Karpas-422 (cell line): ENCODE measurements at regions not wholly inside any gene's neighbourhood (a gene's known extent, or its start where the extent isn't known, plus 50 kb on each side); places are given as distances from the start of the nearest gene placed in this dataset.

Experiments
- DNase-seq: peaks from one replicate; pipeline ENCODE4 v3.0.0-alpha.2; 2015
- H2AFZ ChIP-seq: fragments of 200-600 bp; sonication (generic); 2 replicates; pipeline ENCODE4 v1.6.1; 2014; ENCODE audit warnings: antibody characterized with exemption, low read length, mixed read lengths
- H3K27ac ChIP-seq: fragments of 200-600 bp; sonication (generic); 2 replicates; pipeline ENCODE4 v1.5.1; 2014; ENCODE audit warnings: mild to moderate bottlenecking, low read length, moderate library complexity
- H3K27me3 ChIP-seq: fragments of 200-600 bp; sonication (generic); 2 replicates; pipeline ENCODE4 v1.6.1; 2014; ENCODE audit warnings: low read length, mixed read lengths
- H3K36me3 ChIP-seq: fragments of 200-600 bp; sonication (generic); 2 replicates; pipeline ENCODE4 v1.6.1; 2014; ENCODE audit warnings: low read length, mixed read lengths; ENCODE audit not compliant: insufficient read depth
- H3K4me1 ChIP-seq: fragments of 200-600 bp; sonication (generic); 2 replicates; pipeline ENCODE4 v1.6.1; 2014; ENCODE audit warnings: mild to moderate bottlenecking, low read length, mixed read lengths
- H3K4me2 ChIP-seq: fragments of 200-600 bp; sonication (generic); 2 replicates; pipeline ENCODE4 v1.6.1; 2014; ENCODE audit warnings: low read length, low read depth, mild to moderate bottlenecking; ENCODE audit not compliant: poor library complexity, severe bottlenecking
- H3K4me3 ChIP-seq: fragments of 200-600 bp; sonication (generic); 2 replicates; pipeline ENCODE4 v1.5.1; 2014; ENCODE audit warnings: mild to moderate bottlenecking, antibody characterized with exemption, low read length, mixed read lengths
- H3K79me2 ChIP-seq: fragments of 200-600 bp; sonication (generic); 2 replicates; pipeline ENCODE4 v1.6.1; 2014; ENCODE audit warnings: mild to moderate bottlenecking, low read length, mixed read lengths
- H3K9ac ChIP-seq: fragments of 200-600 bp; sonication (generic); 2 replicates; pipeline ENCODE4 v1.6.0; 2014; ENCODE audit warnings: low read length
- H3K9me2 ChIP-seq: fragments of 200-600 bp; sonication (generic), shearing (Covaris generic); replicated peaks from 2 replicates; pipeline ENCODE4 v1.6.0; 2014; ENCODE audit warnings: mild to moderate bottlenecking, low read length, moderate library complexity; ENCODE audit not compliant: insufficient read depth
- H3K9me3 ChIP-seq: fragments of 300-700, 200-600 bp; sonication (generic); 2 replicates; pipeline ENCODE4 v1.6.1; 2014; ENCODE audit warnings: low read length, mixed read lengths
- H4K20me1 ChIP-seq: fragments of 200-600 bp; sonication (generic); 2 replicates; pipeline ENCODE4 v1.6.1; 2014; ENCODE audit warnings: mild to moderate bottlenecking, antibody characterized with exemption, low read length, low read depth; ENCODE audit not compliant: insufficient read depth

GRCh38 chr6:1037430-1038202 lies 274.3 kb upstream of the FOXQ1 start:
- H3K4me2 ChIP-seq, result no peak overlapping the region
- H3K9me3 ChIP-seq, result no peaks in the 10 kb centered on the region
- DNase-seq, result no peak
- H3K79me2 ChIP-seq, result no peaks in the 10 kb centered on the region
- no peak overlapping the region for H2AFZ ChIP-seq
- H4K20me1 ChIP-seq, result no peaks in the 10 kb centered on the region
- no peaks in the 10 kb centered on the region for H3K4me1 ChIP-seq
- no peak overlapping the region for H3K4me3 ChIP-seq
- no peaks in the 10 kb centered on the region for H3K27me3 ChIP-seq
- no peaks in the 10 kb centered on the region for H3K36me3 ChIP-seq
- no peaks in the 10 kb centered on the region for H3K9me2 ChIP-seq
- H3K27ac ChIP-seq, result no peak overlapping the region
- no peak overlapping the region for H3K9ac ChIP-seq

- Histone ChIP-seq H3K9ac (no peak overlapping the region), H3K27ac (no peak overlapping the region), H3K4me3 (no peak overlapping the region), H3K4me2 (no peak overlapping the region), H4K20me1 (no peaks in the 10 kb centered on the region), H3K9me2 (no peaks in the 10 kb centered on the region), H3K79me2 (no peaks in the 10 kb centered on the region), H3K36me3 (no peaks in the 10 kb centered on the region), H3K9me3 (no peaks in the 10 kb centered on the region), H3K27me3 (no peaks in the 10 kb centered on the region), H3K4me1 (no peaks in the 10 kb centered on the region), H2AFZ (no peak overlapping the region)
- DNase-seq, result no peak
These were observed 276.5 kb upstream of the FOXQ1 start for GRCh38 chr6:1035401-1035800.

GRCh38 chr6:1031720-1032119 lies 280.2 kb upstream of the FOXQ1 start:
- Histone ChIP-seq H3K9me3 (no peaks in the 10 kb centered on the region), H3K27ac (no peak overlapping the region), H3K27me3 (no peaks in the 10 kb centered on the region), H4K20me1 (no peaks in the 10 kb centered on the region), H3K9me2 (no peaks in the 10 kb centered on the region), H3K4me2 (no peak overlapping the region), H2AFZ (no peak overlapping the region), H3K79me2 (no peaks in the 10 kb centered on the region), H3K9ac (no peak overlapping the region), H3K4me1 (no peaks in the 10 kb centered on the region), H3K4me3 (no peak overlapping the region), H3K36me3 (no peaks in the 10 kb centered on the region)
- no peak for DNase-seq

- H3K9ac ChIP-seq, result no peak overlapping the region
- H3K9me3 ChIP-seq, result no peaks in the 10 kb centered on the region
- H4K20me1 ChIP-seq, result no peaks in the 10 kb centered on the region
- no peak overlapping the region for H3K4me3 ChIP-seq
- no peak overlapping the region for H2AFZ ChIP-seq
- H3K79me2 ChIP-seq, result no peaks in the 10 kb centered on the region
- H3K4me1 ChIP-seq, result no peaks in the 10 kb centered on the region
- H3K9me2 ChIP-seq, result no peaks in the 10 kb centered on the region
- DNase-seq, result no peak
- H3K4me2 ChIP-seq, result no peak overlapping the region
- no peaks in the 10 kb centered on the region for H3K36me3 ChIP-seq
- H3K27ac ChIP-seq, result no peak overlapping the region
- H3K27me3 ChIP-seq, result no peaks in the 10 kb centered on the region
These were observed 282.8 kb upstream of the FOXQ1 start for GRCh38 chr6:1029141-1029540.

GRCh38 chr6:1028723-1029122 lies 283.2 kb upstream of the FOXQ1 start:
- H3K9ac ChIP-seq, result no peak overlapping the region
- no peaks in the 10 kb centered on the region for H4K20me1 ChIP-seq
- H3K36me3 ChIP-seq, result no peaks in the 10 kb centered on the region
- H3K27ac ChIP-seq, result no peak overlapping the region
- no peak for DNase-seq
- no peaks in the 10 kb centered on the region for H3K9me3 ChIP-seq
- H3K4me2 ChIP-seq, result no peak overlapping the region
- no peaks in the 10 kb centered on the region for H3K4me1 ChIP-seq
- H3K79me2 ChIP-seq, result no peaks in the 10 kb centered on the region
- H3K9me2 ChIP-seq, result no peaks in the 10 kb centered on the region
- H2AFZ ChIP-seq, result no peak overlapping the region
- H3K4me3 ChIP-seq, result no peak overlapping the region
- no peaks in the 10 kb centered on the region for H3K27me3 ChIP-seq

- no peak for DNase-seq
- no peaks in the 10 kb centered on the region for H4K20me1 ChIP-seq
- H3K27me3 ChIP-seq, result no peaks in the 10 kb centered on the region
- no peak overlapping the region for H3K9ac ChIP-seq
- no peak overlapping the region for H3K4me3 ChIP-seq
- no peaks in the 10 kb centered on the region for H3K4me1 ChIP-seq
- no peaks in the 10 kb centered on the region for H3K9me2 ChIP-seq
- no peaks in the 10 kb centered on the region for H3K79me2 ChIP-seq
- H3K36me3 ChIP-seq, result no peaks in the 10 kb centered on the region
- no peaks in the 10 kb centered on the region for H3K9me3 ChIP-seq
- no peak overlapping the region for H3K4me2 ChIP-seq
- no peak overlapping the region for H2AFZ ChIP-seq
- H3K27ac ChIP-seq, result no peak overlapping the region
These were observed 283.9 kb upstream of the FOXQ1 start for GRCh38 chr6:1027795-1028569.

GRCh38 chr6:1027109-1027794 lies 284.6 kb upstream of the FOXQ1 start:
- Histone ChIP-seq H3K4me2 (no peak overlapping the region), H3K27ac (no peak overlapping the region), H4K20me1 (no peaks in the 10 kb centered on the region), H3K4me3 (no peak overlapping the region), H3K79me2 (no peaks in the 10 kb centered on the region), H3K36me3 (no peaks in the 10 kb centered on the region), H3K9ac (no peak overlapping the region), H3K4me1 (no peaks in the 10 kb centered on the region), H3K9me3 (no peaks in the 10 kb centered on the region), H3K27me3 (no peaks in the 10 kb centered on the region), H3K9me2 (no peaks in the 10 kb centered on the region), H2AFZ (no peak overlapping the region)
- no peak for DNase-seq

GRCh38 chr6:1025821-1026220 lies 286.1 kb upstream of the FOXQ1 start:
- H3K79me2 ChIP-seq, result no peaks in the 10 kb centered on the region
- H3K9ac ChIP-seq, result no peak overlapping the region
- no peak overlapping the region for H2AFZ ChIP-seq
- H3K27me3 ChIP-seq, result no peaks in the 10 kb centered on the region
- no peak overlapping the region for H3K27ac ChIP-seq
- no peaks in the 10 kb centered on the region for H3K36me3 ChIP-seq
- no peak overlapping the region for H3K4me2 ChIP-seq
- H3K4me3 ChIP-seq, result no peak overlapping the region
- no peak for DNase-seq
- no peaks in the 10 kb centered on the region for H3K9me3 ChIP-seq
- no peaks in the 10 kb centered on the region for H3K4me1 ChIP-seq
- no peaks in the 10 kb centered on the region for H4K20me1 ChIP-seq
- no peaks in the 10 kb centered on the region for H3K9me2 ChIP-seq
